CD4-positive, alpha-beta T cell treated with Interleukin-4 for 4 hours (primary cell): ENCODE measurements at regions not wholly inside any gene's neighbourhood (a gene's known extent, or its start where the extent isn't known, plus 50 kb on each side); places are given as distances from the start of the nearest gene placed in this dataset.

ENCODE experiments used
- DNase-seq: peaks from one replicate; pipeline ENCODE4 v3.0.0-alpha.2; 2020

DNA sequence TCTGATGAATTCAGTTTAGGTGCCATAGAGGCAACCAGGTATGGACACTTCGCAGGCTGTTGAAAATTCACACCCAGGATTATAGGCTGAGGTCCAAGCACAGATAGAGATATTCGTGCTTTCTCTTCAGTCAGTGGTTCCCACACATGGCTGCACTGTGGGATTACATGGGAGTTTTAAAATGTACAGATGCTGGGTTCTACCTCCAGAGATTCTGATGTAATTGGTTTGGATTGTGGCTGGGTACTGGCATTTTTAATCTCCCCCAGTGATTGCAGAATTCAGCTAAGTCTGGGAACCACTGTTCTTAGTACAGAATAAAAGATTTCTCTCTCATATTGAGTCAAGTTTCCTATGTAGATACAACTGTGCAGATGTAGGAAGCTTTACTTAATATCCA is 91.6 kb downstream of the FOXB1 start:
- DNase-seq = no peak

- DNase-seq = no peak
These were observed 92.0 kb downstream of the FOXB1 start for GRCh38 chr15:60096157-60096556.

- DNase-seq = no peak
These were observed 97.3 kb downstream of the FOXB1 start for GRCh38 chr15:60101416-60101815.

DNA sequence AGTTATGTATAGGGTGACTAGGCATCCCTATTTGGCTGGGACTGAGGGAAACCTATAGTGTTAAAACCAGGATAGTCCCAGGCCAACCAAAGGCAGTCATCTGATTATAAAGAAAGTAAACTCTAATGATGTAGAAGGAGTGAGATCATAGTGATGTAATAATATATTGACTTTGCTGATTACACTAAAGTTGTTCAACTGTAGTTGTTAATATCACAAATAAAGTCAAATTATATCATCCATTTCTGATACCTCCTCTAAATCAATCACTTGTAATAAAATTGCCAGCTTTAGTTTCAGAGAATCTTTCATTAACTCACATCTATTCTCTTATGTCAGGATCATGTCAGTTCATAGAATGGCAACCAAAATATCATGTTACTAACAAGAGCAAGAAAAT is 98.6 kb downstream of the FOXB1 start:
- no peak for DNase-seq

GRCh38 chr15:60110909-60111308 is 106.8 kb downstream of the FOXB1 start:
- DNase-seq = no peak

GRCh38 chr15:60115579-60116380 is 111.7 kb downstream of the FOXB1 start:
- no peak for DNase-seq

DNA sequence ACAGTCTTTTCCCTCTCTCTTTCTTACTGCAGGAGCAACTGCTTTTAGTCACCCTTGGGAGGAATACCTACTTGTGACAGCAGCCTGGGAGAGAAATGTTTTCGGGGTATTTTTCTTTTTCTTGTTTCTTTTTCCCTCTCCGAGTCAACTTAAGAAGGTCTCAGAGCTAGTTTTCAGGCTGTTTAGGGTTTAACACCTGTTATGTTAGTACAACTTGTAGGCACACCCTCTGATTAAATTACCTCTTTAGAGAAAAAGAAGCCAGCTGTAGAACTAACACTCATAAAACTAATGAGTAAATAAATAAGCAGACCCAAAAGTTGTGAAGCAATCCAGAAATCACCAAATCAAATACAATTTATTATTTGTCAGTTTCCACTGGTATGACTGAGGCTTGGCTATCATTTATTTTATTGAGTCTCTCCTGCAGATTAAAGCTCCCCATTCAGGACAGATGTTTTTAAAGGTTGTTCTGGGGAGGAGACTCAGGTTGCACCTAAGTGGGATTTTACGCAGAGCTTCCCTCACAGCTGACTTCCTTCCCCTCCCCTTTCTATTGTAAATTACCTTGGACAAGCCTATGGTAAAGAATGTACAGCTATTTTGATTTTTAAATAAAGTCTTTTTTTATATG is 112.5 kb downstream of the FOXB1 start:
- no peak for DNase-seq

GRCh38 chr15:60118146-60118545 is 114.0 kb downstream of the FOXB1 start:
- no peak for DNase-seq

GRCh38 chr15:60118626-60119025 is 114.5 kb downstream of the FOXB1 start:
- no peak for DNase-seq

- no peak for DNase-seq
These were observed 115.0 kb downstream of the FOXB1 start for GRCh38 chr15:60119101-60119500.

- DNase-seq = no peak
These were observed 116.0 kb downstream of the FOXB1 start for GRCh38 chr15:60120100-60120499.

GRCh38 chr15:60121845-60122244 is 117.7 kb downstream of the FOXB1 start:
- DNase-seq = no peak

- no peak for DNase-seq
These were observed 118.6 kb downstream of the FOXB1 start for GRCh38 chr15:60122691-60123090.

GRCh38 chr15:60124460-60125070 is 120.5 kb downstream of the FOXB1 start:
- DNase-seq = no peak

- DNase-seq = no peak
These were observed 121.2 kb downstream of the FOXB1 start for GRCh38 chr15:60125334-60125733.

GRCh38 chr15:60126200-60126599 is 122.1 kb downstream of the FOXB1 start:
- no peak for DNase-seq

DNA sequence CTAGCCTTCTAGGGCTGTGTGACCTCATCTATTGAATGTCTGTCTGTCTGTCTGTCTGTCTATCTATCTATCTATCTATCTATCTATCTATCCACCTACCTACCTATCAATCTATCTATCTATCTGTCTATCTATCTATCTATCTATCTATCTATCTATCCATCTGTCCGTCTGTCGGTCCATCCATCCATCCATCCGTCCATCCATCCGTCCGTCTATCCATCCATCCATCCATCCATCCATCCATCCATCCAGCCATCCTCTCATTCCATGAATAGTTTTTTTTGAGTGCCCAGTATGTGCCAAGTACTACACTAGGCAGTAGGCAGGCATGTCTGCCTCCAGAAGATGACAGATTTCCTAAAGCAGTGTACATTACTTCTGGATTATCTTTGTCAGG is 122.5 kb downstream of the FOXB1 start:
- DNase-seq = no peak

DNA sequence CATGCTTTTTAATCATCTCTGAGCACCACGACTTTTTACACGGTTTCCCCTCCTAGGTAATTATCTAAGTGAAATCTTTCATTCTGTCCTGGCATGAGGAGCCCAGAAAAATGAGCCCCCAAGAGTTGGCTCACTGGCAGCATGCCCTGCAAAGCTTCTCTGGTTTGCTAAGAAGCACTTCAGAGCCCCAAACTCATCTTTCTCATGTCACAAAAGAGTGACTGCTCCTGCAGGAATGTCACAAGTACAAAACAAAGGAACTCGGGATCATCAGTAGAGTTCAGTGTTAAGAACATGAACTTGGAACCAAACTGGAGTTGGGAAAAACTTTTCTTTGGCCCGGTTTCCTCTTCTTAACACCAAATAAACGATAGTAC is 123.9 kb downstream of the FOXB1 start:
- no peak for DNase-seq

DNA sequence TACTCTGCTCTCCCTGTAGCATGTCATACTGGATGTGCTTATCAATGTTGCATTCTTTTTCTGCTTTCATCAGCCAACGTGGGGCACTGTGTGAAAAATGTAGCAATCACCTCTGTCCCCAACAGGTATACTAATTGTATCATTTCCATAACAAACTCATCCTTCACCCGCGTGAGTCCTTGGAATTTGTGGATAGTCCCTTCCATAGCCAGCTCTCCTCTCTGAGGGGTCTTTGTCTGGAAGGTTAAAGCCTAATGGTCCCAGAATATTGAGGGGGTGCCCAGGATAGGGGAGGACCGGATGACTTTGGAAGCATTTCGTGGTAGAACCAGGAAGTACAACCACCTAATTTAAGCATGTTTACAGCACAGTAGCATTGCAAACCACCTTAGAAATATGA is 124.6 kb downstream of the FOXB1 start:
- DNase-seq = no peak

DNA sequence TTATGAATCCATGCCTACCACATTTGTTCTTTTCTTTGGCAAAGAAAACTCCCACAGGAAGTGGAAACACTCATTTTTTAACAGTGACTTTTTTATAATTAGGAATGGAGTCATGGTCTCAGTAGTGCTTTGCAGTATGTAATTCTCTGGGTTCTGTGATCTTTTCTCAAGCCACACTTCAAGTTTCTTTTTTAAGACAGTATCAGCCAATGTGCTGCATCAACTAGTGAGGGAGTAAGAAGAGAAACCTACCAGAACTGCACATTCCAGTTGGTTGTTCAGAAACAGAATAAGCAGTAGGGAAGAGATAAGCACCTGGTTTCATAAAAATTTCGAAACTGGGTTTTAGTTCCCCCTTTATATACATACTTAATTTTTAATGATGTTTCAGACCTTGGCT is 126.3 kb downstream of the FOXB1 start:
- DNase-seq = no peak

DNA sequence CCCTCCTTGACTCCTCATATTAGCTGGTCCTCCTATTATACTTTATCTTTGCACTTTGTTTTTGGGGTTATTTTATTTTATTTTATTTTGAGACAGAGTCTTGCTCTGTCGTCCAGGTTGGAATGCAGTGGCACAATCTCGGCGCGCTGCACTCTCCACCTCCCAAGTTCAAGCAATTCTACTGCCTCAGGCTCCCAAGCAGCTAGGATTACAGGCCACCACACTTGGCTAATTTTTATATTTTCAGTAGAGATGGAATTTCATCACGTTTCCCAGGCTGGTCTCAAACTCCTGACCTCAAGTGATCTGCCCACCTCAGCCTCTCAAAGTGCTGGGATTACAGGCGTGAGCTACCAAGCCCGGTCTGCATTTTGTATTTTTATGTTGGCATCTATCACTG is 126.7 kb downstream of the FOXB1 start:
- no peak for DNase-seq

DNA sequence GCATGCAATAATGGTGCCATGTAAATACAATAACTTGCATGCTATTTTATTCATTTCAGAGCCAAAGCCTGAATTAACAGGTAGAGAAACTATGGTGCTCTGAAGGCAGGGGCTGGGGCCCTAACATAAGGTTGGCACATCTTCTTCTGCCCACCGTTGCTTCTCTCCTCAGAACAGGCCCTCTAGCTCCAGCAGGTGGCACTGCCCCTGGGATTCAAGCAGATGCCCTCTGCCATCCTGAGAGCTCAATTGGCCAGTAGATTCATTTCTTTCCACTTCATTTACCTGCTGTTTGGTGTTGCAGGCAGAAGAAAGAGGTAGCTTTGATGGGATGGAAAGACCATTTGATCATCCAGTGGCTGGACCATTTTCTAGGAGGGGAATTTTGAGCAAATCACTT is 130.5 kb downstream of the FOXB1 start:
- no peak for DNase-seq

- DNase-seq = no peak
These were observed 131.8 kb downstream of the FOXB1 start for GRCh38 chr15:60135961-60136360.

DNA sequence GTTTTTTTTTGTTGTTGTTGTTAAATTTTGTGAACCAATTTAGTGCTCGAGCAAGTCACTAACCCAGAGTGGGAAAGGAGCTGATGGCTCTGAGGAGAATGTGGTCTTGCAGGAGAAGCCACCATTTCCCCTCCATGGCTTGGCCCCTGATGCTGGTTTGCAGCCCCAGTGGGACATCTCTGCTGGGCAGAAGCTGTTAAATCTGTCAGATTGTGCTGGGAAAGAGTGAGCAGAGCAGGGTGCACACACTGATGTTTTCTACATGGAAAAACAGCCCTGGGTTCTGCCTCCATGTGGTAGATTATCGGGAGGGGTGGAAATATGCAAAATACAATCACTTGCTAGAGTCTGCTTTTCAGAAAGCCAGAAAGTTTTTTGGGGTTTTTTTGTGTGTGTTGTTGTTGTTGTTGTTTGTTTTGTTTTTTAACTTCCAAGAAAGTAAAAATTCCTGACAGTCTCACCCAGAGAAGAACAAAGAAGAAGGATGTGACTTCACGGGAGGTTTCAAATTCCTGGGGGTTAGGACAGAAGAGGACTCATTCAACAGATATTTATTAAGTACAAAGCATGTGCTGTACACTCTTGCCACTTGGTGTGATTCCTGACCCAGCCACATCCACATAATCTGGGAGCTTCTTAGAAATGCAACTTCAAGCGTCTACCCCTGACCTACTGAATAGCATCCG is 133.7 kb downstream of the FOXB1 start:
- DNase-seq = no peak
